ENCODE measurements at regions not wholly inside any gene's neighbourhood (a gene's known extent, or its start where the extent isn't known, plus 50 kb on each side); places are given as distances from the start of the nearest gene placed in this dataset.

DNA sequence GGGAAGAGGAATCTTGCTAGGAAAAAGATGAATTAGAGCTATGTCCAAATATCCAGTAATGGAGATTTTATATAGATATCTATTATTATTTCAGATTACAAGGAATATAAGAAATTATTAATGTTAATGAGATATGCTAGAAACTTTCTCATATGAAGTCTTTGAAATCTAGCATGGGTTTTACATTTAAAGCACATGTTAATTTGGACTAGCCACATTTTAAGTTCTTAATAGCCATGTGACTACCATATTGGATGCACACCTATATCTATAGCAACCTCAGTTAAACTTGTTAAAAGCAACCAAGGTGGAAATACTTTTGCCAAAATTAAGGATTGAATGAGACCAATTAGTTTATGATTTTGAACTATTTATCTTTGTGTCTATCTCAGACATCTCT lies 86.7 kb upstream of the CNTNAP4 start:
- no peak for DNase-seq (ENCODE audit: extremely low read depth, low read depth)
- TF ChIP-seq, protein P1, sequence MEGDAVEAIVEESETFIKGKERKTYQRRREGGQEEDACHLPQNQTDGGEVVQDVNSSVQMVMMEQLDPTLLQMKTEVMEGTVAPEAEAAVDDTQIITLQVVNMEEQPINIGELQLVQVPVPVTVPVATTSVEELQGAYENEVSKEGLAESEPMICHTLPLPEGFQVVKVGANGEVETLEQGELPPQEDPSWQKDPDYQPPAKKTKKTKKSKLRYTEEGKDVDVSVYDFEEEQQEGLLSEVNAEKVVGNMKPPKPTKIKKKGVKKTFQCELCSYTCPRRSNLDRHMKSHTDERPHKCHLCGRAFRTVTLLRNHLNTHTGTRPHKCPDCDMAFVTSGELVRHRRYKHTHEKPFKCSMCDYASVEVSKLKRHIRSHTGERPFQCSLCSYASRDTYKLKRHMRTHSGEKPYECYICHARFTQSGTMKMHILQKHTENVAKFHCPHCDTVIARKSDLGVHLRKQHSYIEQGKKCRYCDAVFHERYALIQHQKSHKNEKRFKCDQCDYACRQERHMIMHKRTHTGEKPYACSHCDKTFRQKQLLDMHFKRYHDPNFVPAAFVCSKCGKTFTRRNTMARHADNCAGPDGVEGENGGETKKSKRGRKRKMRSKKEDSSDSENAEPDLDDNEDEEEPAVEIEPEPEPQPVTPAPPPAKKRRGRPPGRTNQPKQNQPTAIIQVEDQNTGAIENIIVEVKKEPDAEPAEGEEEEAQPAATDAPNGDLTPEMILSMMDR (IDR thresholded peaks at IDR 0.05; ENCODE audit: low read depth, low read length) = no peak

DNA sequence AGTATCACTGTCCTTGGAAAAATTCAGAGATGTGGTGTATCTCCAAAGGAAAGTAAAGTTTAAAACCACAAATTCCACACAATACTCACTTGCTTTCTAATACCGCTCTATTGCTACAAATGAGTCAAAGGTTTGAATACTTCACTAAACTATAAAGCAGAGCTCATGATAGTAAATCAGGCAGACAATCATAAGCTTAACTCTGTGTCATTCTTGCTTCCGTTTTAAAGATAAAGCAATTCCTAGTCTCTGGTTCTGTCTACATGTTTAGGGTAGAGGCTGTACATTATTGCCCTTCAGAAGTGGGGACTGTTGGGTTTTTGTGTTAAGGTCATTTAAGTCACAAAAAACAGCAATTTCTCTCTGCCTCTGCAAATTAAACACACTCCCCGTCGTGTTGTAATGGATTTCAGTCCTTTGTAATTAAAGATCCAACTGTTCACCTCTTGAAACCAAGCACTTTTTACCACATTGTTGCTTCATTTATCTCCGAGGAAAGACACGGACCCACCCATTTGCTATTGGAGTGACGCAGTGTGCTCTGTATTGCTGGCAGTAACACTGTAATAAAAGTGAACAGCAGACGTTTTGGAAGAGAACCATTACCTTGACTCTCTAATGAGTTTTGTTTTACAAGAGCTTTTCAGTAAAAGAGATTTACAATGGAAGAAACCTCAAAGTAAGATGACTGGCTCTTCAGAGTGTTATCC lies 83.1 kb upstream of the CNTNAP4 start:
- DNase-seq (ENCODE audit: extremely low read depth, low read depth) = no peak
- TF ChIP-seq, protein P1 (IDR thresholded peaks at IDR 0.05; ENCODE audit: low read depth, low read length) = no peak

DNA sequence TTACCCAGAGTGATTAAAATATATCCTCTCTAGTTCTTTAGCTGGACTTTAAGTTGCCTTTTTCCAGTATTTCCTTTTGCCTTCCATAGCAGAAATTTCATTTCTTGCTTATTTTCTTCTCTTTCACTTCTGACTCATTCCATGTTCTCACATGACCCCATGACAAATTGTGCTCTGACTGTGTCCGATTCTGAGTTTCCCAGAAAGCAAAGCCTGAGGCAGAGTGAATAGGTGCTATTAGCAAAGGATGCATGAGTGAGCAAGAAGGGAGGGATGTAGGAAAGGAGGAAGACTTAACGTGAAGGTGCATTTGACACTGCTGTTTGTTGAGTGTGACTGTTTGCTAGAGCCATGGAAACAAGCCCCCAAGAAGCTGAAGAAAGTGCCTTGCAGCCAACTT lies 82.6 kb upstream of the CNTNAP4 start:
- TF ChIP-seq, protein P1 (IDR thresholded peaks at IDR 0.05; ENCODE audit: low read depth, low read length) = no peak
- no peak for DNase-seq (ENCODE audit: extremely low read depth, low read depth)

DNA sequence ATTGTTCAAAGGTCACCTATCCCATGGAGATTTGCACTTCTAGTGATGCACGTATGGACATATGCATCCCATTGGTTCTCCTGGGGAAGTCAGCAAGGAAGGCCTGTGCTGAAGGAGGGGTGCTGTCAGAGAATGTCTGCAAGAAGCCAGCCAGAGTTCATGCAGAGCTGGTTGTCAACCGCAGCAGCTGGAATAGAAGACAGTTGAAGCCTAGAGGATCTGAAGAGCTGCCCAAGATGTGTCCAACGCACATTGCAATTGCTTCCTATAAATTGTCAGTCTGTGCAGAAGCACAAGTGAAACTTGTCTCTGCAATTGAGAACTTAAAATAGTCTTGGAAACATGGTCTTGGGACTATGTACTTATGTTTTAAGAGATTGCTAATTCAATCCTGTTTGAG lies 82.1 kb upstream of the CNTNAP4 start:
- TF ChIP-seq, protein P1 (IDR thresholded peaks at IDR 0.05; ENCODE audit: low read depth, low read length) = no peak

DNA sequence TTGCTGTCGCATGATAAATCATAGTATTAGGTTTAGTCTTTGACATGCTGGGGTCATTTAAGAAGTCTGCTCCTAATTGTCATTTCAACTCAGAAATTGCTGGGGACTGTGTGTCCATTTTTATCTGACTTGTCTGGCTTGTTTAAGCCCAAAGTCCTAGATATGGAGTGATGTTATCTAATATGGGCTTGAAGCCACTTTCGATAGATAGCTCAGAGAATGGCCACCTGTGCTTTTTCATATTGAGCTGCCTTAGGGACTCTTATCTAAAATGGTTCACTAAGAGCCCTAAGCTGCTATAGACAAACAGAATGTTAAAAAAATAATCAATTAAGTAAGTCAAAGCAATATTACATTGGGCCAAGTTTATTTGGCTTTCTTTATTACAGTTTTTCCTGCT lies 81.6 kb upstream of the CNTNAP4 start:
- TF ChIP-seq, protein P1 (IDR thresholded peaks at IDR 0.05; ENCODE audit: low read depth, low read length) = no peak
- DNase-seq (ENCODE audit: extremely low read depth, low read depth) = no peak

More for the DNA sequence above, 82.1 kb upstream of the CNTNAP4 start:
- no peak for DNase-seq (ENCODE audit: extremely low read depth, low read depth)

DNA sequence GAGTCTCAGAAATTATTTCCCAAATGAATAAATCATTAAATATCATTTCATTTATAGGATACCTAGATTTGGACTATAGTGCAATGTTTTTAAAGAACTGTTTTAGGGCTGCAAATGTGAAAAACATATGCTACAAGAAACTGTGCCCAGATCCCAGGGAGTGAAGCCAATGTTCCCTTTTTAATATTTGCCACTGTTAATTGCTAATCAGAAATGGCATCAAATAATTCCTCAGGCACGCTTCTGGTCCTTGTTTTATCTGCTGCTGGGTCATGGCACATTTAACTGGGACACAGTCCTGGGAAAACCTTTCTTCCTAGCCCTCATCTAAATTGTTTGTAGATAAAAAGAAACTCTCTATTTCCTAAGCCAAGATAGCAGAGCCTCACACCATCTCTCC lies 79.3 kb upstream of the CNTNAP4 start:
- TF ChIP-seq, protein P1 (IDR thresholded peaks at IDR 0.05; ENCODE audit: low read depth, low read length) = no peak
- no peak for DNase-seq (ENCODE audit: extremely low read depth, low read depth)

DNA sequence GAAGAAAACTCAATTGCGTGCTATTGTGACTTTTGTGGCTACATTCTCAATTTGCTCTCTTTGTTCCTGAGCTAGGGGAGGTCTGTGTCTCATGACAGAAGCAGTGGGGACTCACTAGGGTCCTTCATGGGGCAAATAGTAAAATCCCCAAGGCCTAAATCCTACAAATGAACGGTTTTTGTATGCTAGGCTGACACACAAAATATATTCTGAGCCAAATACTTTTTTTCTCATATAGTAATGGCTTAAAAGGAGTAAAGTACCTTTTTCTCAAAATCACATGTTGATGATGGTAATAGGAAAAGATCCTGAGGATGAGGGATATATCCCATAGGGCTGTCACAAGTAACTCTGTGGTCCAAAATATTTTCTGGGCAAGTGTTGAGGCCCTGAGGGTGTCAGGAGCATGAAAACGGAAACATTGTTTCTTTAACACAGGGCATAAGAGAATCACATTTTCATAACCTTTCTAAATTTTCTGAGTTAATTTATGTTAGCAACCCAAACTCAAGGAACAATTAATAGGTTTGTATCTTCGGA lies 77.5 kb upstream of the CNTNAP4 start:
- TF ChIP-seq, protein P1 (IDR thresholded peaks at IDR 0.05; ENCODE audit: low read depth, low read length) = no peak
- no peak for DNase-seq (ENCODE audit: extremely low read depth, low read depth)
